ENCODE measurements at regions not wholly inside any gene's neighbourhood (a gene's known extent, or its start where the extent isn't known, plus 50 kb on each side); places are given as distances from the start of the nearest gene placed in this dataset.

GRCh38 chr6:156400487-156400886, 376.7 kb upstream of the ARID1B start:
- DNase-seq = peak; percentile 7

GRCh38 chr6:156398966-156399365, 378.2 kb upstream of the ARID1B start:
- no peak for DNase-seq

GRCh38 chr6:156398371-156398770, 378.8 kb upstream of the ARID1B start:
- DNase-seq = no peak

GRCh38 chr6:156396791-156397418, 380.3 kb upstream of the ARID1B start:
- no peak for DNase-seq

GRCh38 chr6:156396068-156396771, 381.0 kb upstream of the ARID1B start:
- DNase-seq = no peak

- DNase-seq = peak; percentile 35
Observed at GRCh38 chr6:156395276-156395675, 381.9 kb upstream of the ARID1B start.

GRCh38 chr6:156392648-156393047, 384.5 kb upstream of the ARID1B start:
- no peak for DNase-seq

GRCh38 chr6:156391977-156392376, 385.2 kb upstream of the ARID1B start:
- no peak for DNase-seq

GRCh38 chr6:156391061-156391672, 386.0 kb upstream of the ARID1B start:
- no peak for DNase-seq

GRCh38 chr6:156390621-156391020, 386.6 kb upstream of the ARID1B start:
- DNase-seq = no peak

- DNase-seq = no peak
Observed at GRCh38 chr6:156389296-156389695, 387.9 kb upstream of the ARID1B start.

GRCh38 chr6:156387472-156387871, 389.7 kb upstream of the ARID1B start:
- DNase-seq = no peak

- no peak for DNase-seq
Observed at GRCh38 chr6:156383059-156383458, 394.1 kb upstream of the ARID1B start.

GRCh38 chr6:156379392-156380289, 397.5 kb upstream of the ARID1B start:
- DNase-seq = no peak

- DNase-seq = no peak
Observed at GRCh38 chr6:156378853-156379252, 398.3 kb upstream of the ARID1B start.

- DNase-seq = no peak
Observed at GRCh38 chr6:156376091-156376490, 401.1 kb upstream of the ARID1B start.

GRCh38 chr6:156359912-156360311, 417.3 kb upstream of the ARID1B start:
- peak; percentile 15 for DNase-seq

- DNase-seq = no peak
Observed at GRCh38 chr6:156352861-156353260, 424.3 kb upstream of the ARID1B start.

- DNase-seq = no peak
Observed at GRCh38 chr6:156351346-156351966, 425.7 kb upstream of the ARID1B start.

GRCh38 chr6:156350337-156350736, 426.8 kb upstream of the ARID1B start:
- DNase-seq = no peak

- DNase-seq = peak; percentile 93
Observed at GRCh38 chr6:156348849-156349248, 428.3 kb upstream of the ARID1B start.

- peak; percentile 87 for DNase-seq
Observed at GRCh38 chr6:156348424-156348823, 428.8 kb upstream of the ARID1B start.

- no peak for DNase-seq
Observed at GRCh38 chr6:156347656-156348055, 429.5 kb upstream of the ARID1B start.
